Panc1 (cell line): ENCODE measurements at regions not wholly inside any gene's neighbourhood (a gene's known extent, or its start where the extent isn't known, plus 50 kb on each side); places are given as distances from the start of the nearest gene placed in this dataset.

Experiments used
- ATAC-seq: fragments of 200-7000 bp; cut with Tn5 transposase; 2 replicates; pipeline ENCODE4 v1.9.1; 2020; ENCODE audit warnings: mild to moderate bottlenecking, moderate library complexity
- BruUV-seq: library from RNA; stranded (reverse); fragments of 400-500 nt; replicated peaks from 2 replicates; lab custom pipeline; 2021; lab: Mats Ljungman, UMichigan
- CTCF ChIA-PET: fragments of 300-600 bp; sonication (Branson Sonifier 250); formaldehyde crosslinking; loops from one replicate; lab custom pipeline; 2022; ENCODE audit warnings: antibody characterized with exemption; lab: Charles Lee
- POLR2A ChIA-PET: fragments of 300-600 bp; sonication (Branson Sonifier 250); formaldehyde crosslinking; loops from one replicate; lab custom pipeline; 2022; ENCODE audit warnings: antibody characterized with exemption; lab: Charles Lee
- DNase-seq: peaks from one replicate; pipeline ENCODE4 v3.0.0-alpha.2; 2010; ENCODE audit warnings: low read depth, low spot score
- H3K27ac ChIP-seq: 2 replicates; pipeline ENCODE4 v1.5.1; 2011; ENCODE audit warnings: mild to moderate bottlenecking, low read length, inconsistent platforms
- H3K27me3 ChIP-seq: fragments of 200-500 bp; sonication (Bioruptor generic); 2 replicates; pipeline ENCODE4 v1.6.0; 2014; ENCODE audit warnings: low read length, inconsistent platforms; ENCODE audit not compliant: control insufficient read depth, insufficient read depth
- H3K36me3 ChIP-seq: fragments of 200-500 bp; sonication (Bioruptor generic); 2 replicates; pipeline ENCODE4 v1.5.1; 2014; ENCODE audit warnings: inconsistent platforms, mild to moderate bottlenecking, low read length, moderate library complexity; ENCODE audit not compliant: control insufficient read depth, insufficient read depth
- H3K4me1 ChIP-seq: 2 replicates; pipeline ENCODE4 v1.5.1; 2011; ENCODE audit warnings: inconsistent platforms, mild to moderate bottlenecking, low read length, moderate library complexity; ENCODE audit not compliant: control insufficient read depth, insufficient read depth
- H3K4me3 ChIP-seq, 2 experiments: 2 replicates each; pipeline ENCODE4 v1.5.1; 2011 to 2012; ENCODE audit warnings: low read depth in 2 of 2, low read length in 2 of 2, mild to moderate bottlenecking in 2 of 2, inconsistent platforms in 1 of 2, moderate library complexity in 1 of 2
- H3K9me3 ChIP-seq: fragments of 200-500 bp; sonication (Bioruptor generic); 2 replicates; pipeline ENCODE4 v1.5.1; 2014; ENCODE audit warnings: low read depth, mild to moderate bottlenecking, inconsistent platforms, low read length, moderate library complexity; ENCODE audit not compliant: control insufficient read depth, insufficient read depth
- CTCF ChIP-seq: fragments of 450-650 bp; IDR thresholded peaks from 2 replicates; pipeline ENCODE4 v1.5.1; 2017; ENCODE audit warnings: mild to moderate bottlenecking
- POLR2AphosphoS5 ChIP-seq: IDR thresholded peaks from 2 replicates; pipeline ENCODE4 v1.6.1; 2012; ENCODE audit warnings: mild to moderate bottlenecking, low read depth, low read length, moderate library complexity
- REST ChIP-seq, 2 experiments: IDR thresholded peaks; 2 replicates each; pipeline ENCODE4 v1.6.1; 2011 to 2012; ENCODE audit warnings: low read depth in 2 of 2, control low read depth in 1 of 2, low read length in 1 of 2, mild to moderate bottlenecking in 1 of 2, moderate library complexity in 1 of 2; ENCODE audit not compliant: insufficient read depth in 1 of 2
- SIN3A ChIP-seq: IDR thresholded peaks from 2 replicates; pipeline ENCODE4 v1.6.1; 2012; ENCODE audit warnings: low read depth, mild to moderate bottlenecking, low read length, moderate library complexity, borderline replicate concordance; ENCODE audit not compliant: insufficient read depth
- TCF7L2 ChIP-seq: IDR thresholded peaks from 2 replicates; pipeline ENCODE4 v1.6.1; 2011; ENCODE audit warnings: mild to moderate bottlenecking, low read depth, low read length, inconsistent platforms
- in situ Hi-C: cut with HindIII; loops from 2 replicates; pipeline ENCODE4 v1.10.0; 2016; ENCODE audit warnings: low sequenced_read_pairs, low pct_unique_long_range_greater_than_20kb
- intact Hi-C: fragments of 100-400 bp; cut with micrococcal nuclease; formaldehyde crosslinking; loops from one replicate; pipeline ENCODE4 v1.10.0; 2022; ENCODE audit not compliant: unreplicated experiment

- no peak overlapping the region for H3K4me3 ChIP-seq
- H3K9me3 ChIP-seq: no peaks in the 10 kb centered on the region
- ChIA-PET CTCF (no interaction called here), POLR2A (no interaction called here)
- TF ChIP-seq SIN3A: no peak
- TF ChIP-seq TCF7L2: no peak
- TF ChIP-seq REST (IDR thresholded peaks at IDR 0.05; ENCODE audit: insufficient read depth in 1 of 2, low read depth in 2 of 2, low read length in 1 of 2): no peak
- TF ChIP-seq POLR2AphosphoS5: no peak
- TF ChIP-seq CTCF: no peak
- no TSS peak for BruUV-seq
- H3K36me3 ChIP-seq: no peaks in the 10 kb centered on the region
- peaks cover 2% of the 10 kb centered on the region; the same call in 1 of the 2 replicates for H3K27me3 ChIP-seq
- in situ Hi-C loops (no loop called here), intact Hi-C loops (no loop called here)
- H3K27ac ChIP-seq: no peak overlapping the region
- DNase-seq (no peak), ATAC-seq (no peak)
- H3K4me1 ChIP-seq: no peaks in the 10 kb centered on the region
These were observed 257.6 kb upstream of the STT3B start for GRCh38 chr3:31275038-31275572.

GRCh38 chr3:31275583-31275982, 257.1 kb upstream of the STT3B start:
- POLR2A ChIA-PET: no interaction called here
- H3K36me3 ChIP-seq: no peaks in the 10 kb centered on the region
- H3K27me3 ChIP-seq: no peaks in the 10 kb centered on the region; the same call in 1 of the 2 replicates
- no TSS peak for BruUV-seq
- intact Hi-C loops (no loop called here), in situ Hi-C loops (no loop called here)
- no peak overlapping the region for H3K27ac ChIP-seq
- no peak for DNase-seq
- CTCF ChIA-PET: no interaction called here
- H3K9me3 ChIP-seq: no peaks in the 10 kb centered on the region
- no peak for TF ChIP-seq REST (IDR thresholded peaks at IDR 0.05; ENCODE audit: insufficient read depth in 1 of 2, low read depth in 2 of 2, low read length in 1 of 2)
- no peak for TF ChIP-seq SIN3A
- no peak for TF ChIP-seq POLR2AphosphoS5
- TF ChIP-seq CTCF: no peak
- TF ChIP-seq TCF7L2: no peak
- H3K4me3 ChIP-seq: no peak overlapping the region
- ATAC-seq: no peak
- no peaks in the 10 kb centered on the region for H3K4me1 ChIP-seq
